Caco-2 (cell line): ENCODE measurements at regions not wholly inside any gene's neighbourhood (a gene's known extent, or its start where the extent isn't known, plus 50 kb on each side); places are given as distances from the start of the nearest gene placed in this dataset.
A peak's percentile ranks its signal among the peaks of the same experiment; 100 is the strongest.

Experiments
- BruUV-seq: library from RNA; stranded (reverse); fragments of 400-500 nt; replicated peaks from 2 replicates; lab custom pipeline; 2021; lab: Mats Ljungman, UMichigan
- CTCF ChIA-PET: fragments of 300-600 bp; sonication (Branson Sonifier 250); formaldehyde crosslinking; loops from one replicate; lab custom pipeline; 2022; ENCODE audit warnings: antibody characterized with exemption; lab: Charles Lee
- POLR2A ChIA-PET: fragments of 300-600 bp; sonication (Branson Sonifier 250); formaldehyde crosslinking; loops from one replicate; lab custom pipeline; 2022; ENCODE audit warnings: antibody characterized with exemption; lab: Charles Lee
- DNase-seq, 2 experiments: peaks; one replicate each; pipeline versions ENCODE4 v3.0.0 to v3.0.0-alpha.2; 2020 to 2022
- H3K27me3 ChIP-seq: replicated peaks from 2 replicates; pipeline ENCODE4 v1.6.0; 2011; ENCODE audit warnings: low read length; ENCODE audit not compliant: control insufficient read depth, insufficient read depth
- H3K36me3 ChIP-seq: 2 replicates; pipeline ENCODE4 v1.5.1; 2011; ENCODE audit warnings: low read length; ENCODE audit not compliant: control insufficient read depth, insufficient read depth
- H3K4me1 ChIP-seq: fragments of 250-450 bp; sonication (Bioruptor Pico); 2 replicates; pipeline ENCODE4 v1.5.1; 2020; ENCODE audit warnings: mild to moderate bottlenecking
- H3K4me3 ChIP-seq: 2 replicates; pipeline ENCODE4 v1.5.1; 2011; ENCODE audit warnings: low read depth, mild to moderate bottlenecking, control low read depth, low read length
- H3K9me3 ChIP-seq: fragments of 250-450 bp; sonication (Bioruptor Pico); 2 replicates; pipeline ENCODE4 v1.5.1; 2020; ENCODE audit warnings: mild to moderate bottlenecking, moderate library complexity
- H3K27ac Mint-ChIP-seq: one replicate; pipeline ENCODE4 v1.8.0; 2022; ENCODE audit warnings: mixed read lengths; ENCODE audit not compliant: unreplicated experiment
- H3K27me3 Mint-ChIP-seq: one replicate; pipeline ENCODE4 v1.8.0; 2022; ENCODE audit warnings: mixed read lengths; ENCODE audit not compliant: insufficient read depth, unreplicated experiment
- H3K36me3 Mint-ChIP-seq: one replicate; pipeline ENCODE4 v1.8.0; 2022; ENCODE audit warnings: mild to moderate bottlenecking, mixed read lengths; ENCODE audit not compliant: insufficient read depth, unreplicated experiment
- H3K4me1 Mint-ChIP-seq: one replicate; pipeline ENCODE4 v1.8.0; 2022; ENCODE audit warnings: low read depth, mixed read lengths; ENCODE audit not compliant: unreplicated experiment
- H3K4me3 Mint-ChIP-seq: one replicate; pipeline ENCODE4 v1.8.0; 2022; ENCODE audit warnings: mild to moderate bottlenecking, moderate library complexity, mixed read lengths; ENCODE audit not compliant: unreplicated experiment
- H3K9me3 Mint-ChIP-seq: one replicate; pipeline ENCODE4 v1.8.0; 2022; ENCODE audit warnings: mixed read lengths; ENCODE audit not compliant: unreplicated experiment
- CTCF ChIP-seq, 2 experiments: fragments of 200-600 bp in 1 of 2; IDR thresholded peaks; 1 replicate in 1 of 2; 2 replicates in 1 of 2; pipeline versions ENCODE4 v1.5.1 to v1.8.0; 2011 to 2022; ENCODE audit warnings: antibody characterized with exemption in 1 of 2, control low read depth in 1 of 2, inconsistent platforms in 1 of 2, low read depth in 1 of 2, low read length in 1 of 2, mild to moderate bottlenecking in 1 of 2, moderate library complexity in 1 of 2; ENCODE audit not compliant: insufficient read depth in 1 of 2, severe bottlenecking in 1 of 2, unreplicated experiment in 1 of 2
- intact Hi-C: fragments of 100-400 bp; cut with micrococcal nuclease; formaldehyde crosslinking; loops from one replicate; pipeline ENCODE4 v1.10.0; 2022; ENCODE audit not compliant: unreplicated experiment

DNA sequence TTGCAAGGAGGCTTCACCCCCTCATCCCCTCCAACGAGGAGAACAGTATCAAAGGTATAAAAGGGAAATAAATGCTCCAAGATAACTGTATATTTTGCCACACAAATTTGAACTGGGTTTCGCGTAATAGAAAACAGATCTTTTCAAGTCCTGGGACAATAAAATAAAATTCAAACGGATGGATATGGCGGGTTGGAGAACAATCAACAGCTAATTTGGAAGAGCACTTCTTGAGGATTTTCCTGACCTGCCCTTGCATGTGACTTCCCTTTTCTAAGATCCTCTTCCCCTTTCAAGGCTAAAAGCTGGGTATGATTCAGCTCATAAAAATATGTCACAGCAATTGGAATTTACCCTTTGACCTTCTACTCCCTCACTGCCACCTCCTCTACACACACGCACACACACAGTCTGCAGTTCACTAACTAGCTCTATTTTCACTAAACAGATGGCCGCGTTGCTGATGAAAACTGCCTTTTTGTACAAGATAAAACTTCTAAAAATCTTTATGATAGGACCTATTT lies 386.9 kb downstream of the FIGN start:
- CTCF ChIA-PET = interaction anchor here (0.6 to 0.7 kb wide), 3 partner anchors 13 to 1646 kb away, joined by 3 read pairs; no protein-coding TSS in a partner anchor
- TF ChIP-seq CTCF (IDR thresholded peaks at IDR 0.05; ENCODE audit: insufficient read depth in 1 of 2, low read depth in 1 of 2, low read length in 1 of 2, severe bottlenecking in 1 of 2, unreplicated experiment in 1 of 2) = no peak
- H3K27ac Mint-ChIP-seq = peak overlapping the region; percentile 78

DNA sequence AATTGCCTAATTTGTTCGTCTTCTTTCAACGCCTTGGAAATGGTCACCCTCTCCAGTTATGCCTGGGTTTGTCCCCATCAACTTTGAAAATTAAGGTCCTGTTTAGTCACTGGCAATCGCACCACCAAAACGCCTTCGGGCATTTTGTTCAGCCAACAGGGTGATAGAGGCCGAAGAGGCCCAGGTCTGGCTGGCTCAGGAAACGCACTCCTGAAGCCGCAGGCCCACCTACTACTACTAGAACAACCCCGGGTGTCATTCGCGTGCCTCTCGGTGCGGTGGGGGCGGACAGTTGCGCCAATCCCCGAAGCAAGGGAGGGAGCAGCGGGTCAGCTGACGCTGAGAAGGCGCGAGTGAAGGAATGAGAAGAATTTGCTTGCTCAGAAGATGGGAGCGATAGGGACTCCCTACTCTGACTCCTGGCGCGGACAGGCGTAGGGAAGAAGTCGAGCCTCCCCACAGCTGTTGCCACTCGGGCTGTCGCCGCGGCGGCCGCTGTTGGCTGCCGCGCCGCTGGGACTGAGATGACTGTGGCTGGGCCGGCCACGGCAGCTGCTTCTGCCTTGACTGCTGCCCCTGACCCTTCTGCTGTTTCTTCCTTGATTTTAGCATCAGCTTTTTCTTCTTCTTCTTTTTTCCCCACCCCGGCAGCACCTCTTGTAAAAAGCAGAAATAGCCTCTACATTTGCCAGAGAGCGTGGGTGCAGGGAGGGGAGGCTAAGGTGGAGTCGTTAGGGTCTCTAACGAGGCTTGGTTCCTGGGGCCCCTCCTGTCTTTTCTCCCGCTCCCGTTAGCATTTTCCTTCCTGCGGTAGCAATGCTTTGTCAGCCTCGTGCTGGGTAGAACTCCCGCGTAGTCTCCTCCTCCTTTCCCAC lies 387.6 kb downstream of the FIGN start:
- DNase-seq = peak; percentile 15 to 66
- no TSS peak for BruUV-seq
- H3K27me3 Mint-ChIP-seq = no peaks in the 10 kb centered on the region
- Histone ChIP-seq H3K27me3 (no peaks in the 10 kb centered on the region), H3K9me3 (no peaks in the 10 kb centered on the region), H3K4me1 (peaks cover 17% of the 10 kb centered on the region), H3K36me3 (no peaks in the 10 kb centered on the region; the same call in 1 of the 2 replicates), H3K4me3 (no peak overlapping the region)
- intact Hi-C loops = loop anchor here (2.0 to 10.0 kb wide), 5 partner anchors 74 to 1129 kb away; no protein-coding TSS in a partner anchor
- H3K4me3 Mint-ChIP-seq = peak overlapping the region; percentile 37
- H3K9me3 Mint-ChIP-seq = no peaks in the 10 kb centered on the region
- H3K27ac Mint-ChIP-seq = peak overlapping the region; percentile 78
- CTCF ChIA-PET = interaction anchor here (0.6 kb wide), 2 partner anchors 13 to 1646 kb away, joined by 3 read pairs; no protein-coding TSS in a partner anchor
- peaks cover 14% of the 10 kb centered on the region for H3K4me1 Mint-ChIP-seq
- H3K36me3 Mint-ChIP-seq = no peaks in the 10 kb centered on the region
- POLR2A ChIA-PET = no interaction called here
- TF ChIP-seq CTCF (IDR thresholded peaks at IDR 0.05; ENCODE audit: insufficient read depth in 1 of 2, low read depth in 1 of 2, low read length in 1 of 2, severe bottlenecking in 1 of 2, unreplicated experiment in 1 of 2) = no peak

More for the DNA sequence above, 386.9 kb downstream of the FIGN start:
- peaks cover 17% of the 10 kb centered on the region for H3K4me1 Mint-ChIP-seq
- Histone ChIP-seq H3K4me3 (no peak overlapping the region), H3K27me3 (no peaks in the 10 kb centered on the region), H3K4me1 (peaks cover 24% of the 10 kb centered on the region), H3K36me3 (no peaks in the 10 kb centered on the region; the same call in 1 of the 2 replicates), H3K9me3 (no peaks in the 10 kb centered on the region)
- DNase-seq = peak; percentile 64 to 75
- no peaks in the 10 kb centered on the region for H3K36me3 Mint-ChIP-seq
- no peaks in the 10 kb centered on the region for H3K27me3 Mint-ChIP-seq
- peak overlapping the region; percentile 37 for H3K4me3 Mint-ChIP-seq
- no TSS peak for BruUV-seq
- no peaks in the 10 kb centered on the region for H3K9me3 Mint-ChIP-seq
- POLR2A ChIA-PET = no interaction called here
- intact Hi-C loops = loop anchor here (1.0 to 10.0 kb wide), 5 partner anchors 20 to 1128 kb away; no protein-coding TSS in a partner anchor
